ENCODE measurements at regions not wholly inside any gene's neighbourhood (a gene's known extent, or its start where the extent isn't known, plus 50 kb on each side); places are given as distances from the start of the nearest gene placed in this dataset.
A peak's percentile ranks its signal among the peaks of the same experiment; 100 is the strongest.
"Not testable (repeated sequence)": the region's sequence is repeated elsewhere in the genome, so short reads cannot be mapped to it uniquely, and the experiment has no call there.

- DNase-seq (ENCODE audit: low spot score), result no peak
Observed at GRCh38 chr6:4351520-4352321, 216.3 kb upstream of the ECI2 start.

GRCh38 chr6:4350567-4351519 lies 215.5 kb upstream of the ECI2 start:
- DNase-seq (ENCODE audit: low spot score), result no peak

GRCh38 chr6:4349931-4350330 lies 214.6 kb upstream of the ECI2 start:
- DNase-seq (ENCODE audit: low spot score), result no peak

GRCh38 chr6:4349323-4349722 lies 213.9 kb upstream of the ECI2 start:
- DNase-seq (ENCODE audit: low spot score), result no peak

- DNase-seq (ENCODE audit: low spot score), result no peak
Observed at GRCh38 chr6:4348462-4349112, 213.2 kb upstream of the ECI2 start.

GRCh38 chr6:4347877-4348276 lies 212.5 kb upstream of the ECI2 start:
- DNase-seq (ENCODE audit: low spot score), result no peak

GRCh38 chr6:4346659-4347333 lies 211.4 kb upstream of the ECI2 start:
- no peak for DNase-seq (ENCODE audit: low spot score)

GRCh38 chr6:4345543-4345942 lies 210.2 kb upstream of the ECI2 start:
- no peak for DNase-seq (ENCODE audit: low spot score)

- DNase-seq (ENCODE audit: low spot score), result no peak
Observed at GRCh38 chr6:4344317-4344899, 209.0 kb upstream of the ECI2 start.

- peak; percentile 15 for DNase-seq (ENCODE audit: low spot score)
Observed at GRCh38 chr6:4342407-4343137, 207.2 kb upstream of the ECI2 start.

- DNase-seq (ENCODE audit: low spot score), result no peak
Observed at GRCh38 chr6:4341078-4341797, 205.9 kb upstream of the ECI2 start.

- DNase-seq (ENCODE audit: low spot score), result no peak
Observed at GRCh38 chr6:4340544-4340943, 205.2 kb upstream of the ECI2 start.

GRCh38 chr6:4338884-4339283 lies 203.5 kb upstream of the ECI2 start:
- DNase-seq (ENCODE audit: low spot score), result no peak

- DNase-seq (ENCODE audit: low spot score), result no peak
Observed at GRCh38 chr6:4336778-4337442, 201.5 kb upstream of the ECI2 start.

GRCh38 chr6:4336084-4336483 lies 200.7 kb upstream of the ECI2 start:
- no peak for DNase-seq (ENCODE audit: low spot score)

- DNase-seq (ENCODE audit: low spot score), result not testable (repeated sequence)
Observed at GRCh38 chr6:4334158-4334740, 198.9 kb upstream of the ECI2 start.

GRCh38 chr6:4327841-4328240 lies 192.5 kb upstream of the ECI2 start:
- DNase-seq (ENCODE audit: low spot score), result no peak

GRCh38 chr6:4324746-4325145 lies 189.4 kb upstream of the ECI2 start:
- DNase-seq (ENCODE audit: low spot score), result no peak

- DNase-seq (ENCODE audit: low spot score), result no peak
Observed at GRCh38 chr6:4323322-4323721, 187.9 kb upstream of the ECI2 start.
